ENCODE measurements at regions not wholly inside any gene's neighbourhood (a gene's known extent, or its start where the extent isn't known, plus 50 kb on each side); places are given as distances from the start of the nearest gene placed in this dataset.

DNA sequence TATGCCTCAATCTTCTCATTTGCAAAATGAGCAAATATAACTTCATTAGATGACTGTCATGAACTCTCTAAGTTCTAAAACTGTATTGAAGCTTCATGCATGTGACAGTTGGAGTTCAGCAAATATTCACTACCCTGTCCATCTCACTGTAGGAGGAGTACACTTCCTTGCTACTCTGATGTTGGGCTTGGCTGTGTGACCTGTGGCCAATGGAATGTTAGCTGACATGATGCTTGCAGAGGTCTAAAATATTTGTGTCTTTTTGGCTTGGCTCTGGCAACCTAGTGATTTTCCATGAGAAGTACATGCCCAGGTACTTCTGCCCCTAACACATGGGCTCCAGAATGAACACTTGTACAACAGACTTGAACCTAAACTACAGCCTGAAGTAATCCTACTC, 203.1 kb upstream of the ANKH start (continued):
- TF ChIP-seq, protein P1, sequence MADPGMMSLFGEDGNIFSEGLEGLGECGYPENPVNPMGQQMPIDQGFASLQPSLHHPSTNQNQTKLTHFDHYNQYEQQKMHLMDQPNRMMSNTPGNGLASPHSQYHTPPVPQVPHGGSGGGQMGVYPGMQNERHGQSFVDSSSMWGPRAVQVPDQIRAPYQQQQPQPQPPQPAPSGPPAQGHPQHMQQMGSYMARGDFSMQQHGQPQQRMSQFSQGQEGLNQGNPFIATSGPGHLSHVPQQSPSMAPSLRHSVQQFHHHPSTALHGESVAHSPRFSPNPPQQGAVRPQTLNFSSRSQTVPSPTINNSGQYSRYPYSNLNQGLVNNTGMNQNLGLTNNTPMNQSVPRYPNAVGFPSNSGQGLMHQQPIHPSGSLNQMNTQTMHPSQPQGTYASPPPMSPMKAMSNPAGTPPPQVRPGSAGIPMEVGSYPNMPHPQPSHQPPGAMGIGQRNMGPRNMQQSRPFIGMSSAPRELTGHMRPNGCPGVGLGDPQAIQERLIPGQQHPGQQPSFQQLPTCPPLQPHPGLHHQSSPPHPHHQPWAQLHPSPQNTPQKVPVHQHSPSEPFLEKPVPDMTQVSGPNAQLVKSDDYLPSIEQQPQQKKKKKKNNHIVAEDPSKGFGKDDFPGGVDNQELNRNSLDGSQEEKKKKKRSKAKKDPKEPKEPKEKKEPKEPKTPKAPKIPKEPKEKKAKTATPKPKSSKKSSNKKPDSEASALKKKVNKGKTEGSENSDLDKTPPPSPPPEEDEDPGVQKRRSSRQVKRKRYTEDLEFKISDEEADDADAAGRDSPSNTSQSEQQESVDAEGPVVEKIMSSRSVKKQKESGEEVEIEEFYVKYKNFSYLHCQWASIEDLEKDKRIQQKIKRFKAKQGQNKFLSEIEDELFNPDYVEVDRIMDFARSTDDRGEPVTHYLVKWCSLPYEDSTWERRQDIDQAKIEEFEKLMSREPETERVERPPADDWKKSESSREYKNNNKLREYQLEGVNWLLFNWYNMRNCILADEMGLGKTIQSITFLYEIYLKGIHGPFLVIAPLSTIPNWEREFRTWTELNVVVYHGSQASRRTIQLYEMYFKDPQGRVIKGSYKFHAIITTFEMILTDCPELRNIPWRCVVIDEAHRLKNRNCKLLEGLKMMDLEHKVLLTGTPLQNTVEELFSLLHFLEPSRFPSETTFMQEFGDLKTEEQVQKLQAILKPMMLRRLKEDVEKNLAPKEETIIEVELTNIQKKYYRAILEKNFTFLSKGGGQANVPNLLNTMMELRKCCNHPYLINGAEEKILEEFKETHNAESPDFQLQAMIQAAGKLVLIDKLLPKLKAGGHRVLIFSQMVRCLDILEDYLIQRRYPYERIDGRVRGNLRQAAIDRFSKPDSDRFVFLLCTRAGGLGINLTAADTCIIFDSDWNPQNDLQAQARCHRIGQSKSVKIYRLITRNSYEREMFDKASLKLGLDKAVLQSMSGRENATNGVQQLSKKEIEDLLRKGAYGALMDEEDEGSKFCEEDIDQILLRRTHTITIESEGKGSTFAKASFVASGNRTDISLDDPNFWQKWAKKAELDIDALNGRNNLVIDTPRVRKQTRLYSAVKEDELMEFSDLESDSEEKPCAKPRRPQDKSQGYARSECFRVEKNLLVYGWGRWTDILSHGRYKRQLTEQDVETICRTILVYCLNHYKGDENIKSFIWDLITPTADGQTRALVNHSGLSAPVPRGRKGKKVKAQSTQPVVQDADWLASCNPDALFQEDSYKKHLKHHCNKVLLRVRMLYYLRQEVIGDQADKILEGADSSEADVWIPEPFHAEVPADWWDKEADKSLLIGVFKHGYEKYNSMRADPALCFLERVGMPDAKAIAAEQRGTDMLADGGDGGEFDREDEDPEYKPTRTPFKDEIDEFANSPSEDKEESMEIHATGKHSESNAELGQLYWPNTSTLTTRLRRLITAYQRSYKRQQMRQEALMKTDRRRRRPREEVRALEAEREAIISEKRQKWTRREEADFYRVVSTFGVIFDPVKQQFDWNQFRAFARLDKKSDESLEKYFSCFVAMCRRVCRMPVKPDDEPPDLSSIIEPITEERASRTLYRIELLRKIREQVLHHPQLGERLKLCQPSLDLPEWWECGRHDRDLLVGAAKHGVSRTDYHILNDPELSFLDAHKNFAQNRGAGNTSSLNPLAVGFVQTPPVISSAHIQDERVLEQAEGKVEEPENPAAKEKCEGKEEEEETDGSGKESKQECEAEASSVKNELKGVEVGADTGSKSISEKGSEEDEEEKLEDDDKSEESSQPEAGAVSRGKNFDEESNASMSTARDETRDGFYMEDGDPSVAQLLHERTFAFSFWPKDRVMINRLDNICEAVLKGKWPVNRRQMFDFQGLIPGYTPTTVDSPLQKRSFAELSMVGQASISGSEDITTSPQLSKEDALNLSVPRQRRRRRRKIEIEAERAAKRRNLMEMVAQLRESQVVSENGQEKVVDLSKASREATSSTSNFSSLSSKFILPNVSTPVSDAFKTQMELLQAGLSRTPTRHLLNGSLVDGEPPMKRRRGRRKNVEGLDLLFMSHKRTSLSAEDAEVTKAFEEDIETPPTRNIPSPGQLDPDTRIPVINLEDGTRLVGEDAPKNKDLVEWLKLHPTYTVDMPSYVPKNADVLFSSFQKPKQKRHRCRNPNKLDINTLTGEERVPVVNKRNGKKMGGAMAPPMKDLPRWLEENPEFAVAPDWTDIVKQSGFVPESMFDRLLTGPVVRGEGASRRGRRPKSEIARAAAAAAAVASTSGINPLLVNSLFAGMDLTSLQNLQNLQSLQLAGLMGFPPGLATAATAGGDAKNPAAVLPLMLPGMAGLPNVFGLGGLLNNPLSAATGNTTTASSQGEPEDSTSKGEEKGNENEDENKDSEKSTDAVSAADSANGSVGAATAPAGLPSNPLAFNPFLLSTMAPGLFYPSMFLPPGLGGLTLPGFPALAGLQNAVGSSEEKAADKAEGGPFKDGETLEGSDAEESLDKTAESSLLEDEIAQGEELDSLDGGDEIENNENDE (IDR thresholded peaks at IDR 0.05; ENCODE audit: insufficient replicate concordance, low read length), result no peak
- TF ChIP-seq TAF1 (IDR thresholded peaks at IDR 0.05; ENCODE audit: low read depth, low read length), result no peak
- TF ChIP-seq SP1 (IDR thresholded peaks at IDR 0.05; ENCODE audit: low read depth, low read length), result no peak
- no peak for TF ChIP-seq CREB1 (IDR thresholded peaks at IDR 0.05)
- TF ChIP-seq POLR2A (IDR thresholded peaks at IDR 0.05; ENCODE audit: control extremely low read depth in 1 of 2, low read depth in 2 of 2, low read length in 2 of 2), result no peak
- no peak for TF ChIP-seq SIN3A (conservative IDR thresholded peaks at IDR 0.05 in 1 of 2, IDR thresholded peaks at IDR 0.05 in 1 of 2; ENCODE audit: low read depth in 1 of 2, low read length in 2 of 2)
- TF ChIP-seq ATF3 (IDR thresholded peaks at IDR 0.05; ENCODE audit: insufficient read depth, low read depth, low read length), result no peak
- no peak for TF ChIP-seq CTBP2 (IDR thresholded peaks at IDR 0.05; ENCODE audit: borderline replicate concordance, insufficient read depth, insufficient read length, low read length)
- no peak for TF ChIP-seq PHF8 (conservative IDR thresholded peaks at IDR 0.05; ENCODE audit: low read depth, low read length)
- no peak for TF ChIP-seq RFX5 (IDR thresholded peaks at IDR 0.05; ENCODE audit: borderline replicate concordance, low read depth, low read length)
- TF ChIP-seq CEBPB (IDR thresholded peaks at IDR 0.05; ENCODE audit: low read depth, low read length), result no peak
- TF ChIP-seq KDM4A (IDR thresholded peaks at IDR 0.05; ENCODE audit: low read depth, low read length, severe bottlenecking), result no peak

Data from H1 (cell line).